Urinary bladder (tissue), 3 donors: ENCODE measurements at regions not wholly inside any gene's neighbourhood (a gene's known extent, or its start where the extent isn't known, plus 50 kb on each side); places are given as distances from the start of the nearest gene placed in this dataset.
"Not testable (repeated sequence)": the region's sequence is repeated elsewhere in the genome, so short reads cannot be mapped to it uniquely, and the experiment has no call there.

ENCODE experiments used
- DNase-seq: peaks from one replicate; pipeline ENCODE4 v3.0.0-alpha.2; 2015; ENCODE audit errors: extremely low spot score
- H3K27ac ChIP-seq: one replicate; pipeline ENCODE4 v1.5.1; 2013; ENCODE audit warnings: low read depth, mild to moderate bottlenecking, moderate library complexity
- H3K36me3 ChIP-seq: one replicate; pipeline ENCODE4 v1.6.1; 2013; ENCODE audit warnings: mild to moderate bottlenecking, moderate library complexity; ENCODE audit not compliant: insufficient read depth
- H3K4me1 ChIP-seq: one replicate; pipeline ENCODE4 v1.6.1; 2013; ENCODE audit warnings: mild to moderate bottlenecking, moderate library complexity; ENCODE audit not compliant: insufficient read depth
- H3K4me3 ChIP-seq: one replicate; pipeline ENCODE4 v1.5.1; 2013; ENCODE audit warnings: low read depth, low read length
- WGBS: extraction: QIAGEN DNeasy Blood & Tissue Kit; methylation state at CpG from one replicate; pipeline ENCODE4 v1.1.7; 2013; 5-methylcytosine and 5-hydroxymethylcytosine counted together
- donor health status: healthy with polysubstance abuse.
- donor health status: healthy.

- Histone ChIP-seq H3K27ac (no peak overlapping the region), H3K4me3 (no peak overlapping the region), H3K36me3 (no peaks in the 10 kb centered on the region), H3K4me1 (no peaks in the 10 kb centered on the region)
- DNase-seq, result no peak
- 36% methylated on average over 5 of the region's 5 CpGs for WGBS
Observed at GRCh38 chr9:25212361-25212760, 465.9 kb downstream of the TUSC1 start.

- no peak overlapping the region for H3K4me3 ChIP-seq
- DNase-seq, result no peak
- WGBS, result 53% methylated on average over 6 of the region's 6 CpGs
- H3K4me1 ChIP-seq, result no peaks in the 10 kb centered on the region
- H3K27ac ChIP-seq, result no peak overlapping the region
- H3K36me3 ChIP-seq, result no peaks in the 10 kb centered on the region
Observed at GRCh38 chr9:25207402-25208195, 470.6 kb downstream of the TUSC1 start.

DNA sequence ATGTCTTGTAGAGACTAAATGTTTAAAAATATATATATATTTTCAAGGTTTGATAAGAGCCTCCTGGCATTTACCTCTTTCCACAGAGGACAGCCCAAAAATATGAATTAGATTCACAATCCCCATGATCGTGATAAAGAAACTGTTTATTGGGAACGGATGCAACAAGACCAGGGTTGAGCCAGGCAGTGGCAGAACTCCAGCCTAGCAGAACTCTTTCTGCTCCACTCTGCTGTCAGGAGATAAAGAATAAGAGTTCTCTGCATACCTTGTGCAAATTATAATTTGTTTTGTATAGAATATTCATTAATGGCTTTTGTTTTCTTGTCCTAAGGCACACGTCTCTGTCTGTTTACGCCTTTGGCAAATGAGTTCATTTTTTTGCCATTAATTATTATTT is 472.2 kb downstream of the TUSC1 start:
- no peaks in the 10 kb centered on the region for H3K4me1 ChIP-seq
- no peaks in the 10 kb centered on the region for H3K36me3 ChIP-seq
- no peak overlapping the region for H3K27ac ChIP-seq
- no peak overlapping the region for H3K4me3 ChIP-seq
- DNase-seq, result no peak
- 52% methylated on average over 4 of the region's 4 CpGs for WGBS

DNA sequence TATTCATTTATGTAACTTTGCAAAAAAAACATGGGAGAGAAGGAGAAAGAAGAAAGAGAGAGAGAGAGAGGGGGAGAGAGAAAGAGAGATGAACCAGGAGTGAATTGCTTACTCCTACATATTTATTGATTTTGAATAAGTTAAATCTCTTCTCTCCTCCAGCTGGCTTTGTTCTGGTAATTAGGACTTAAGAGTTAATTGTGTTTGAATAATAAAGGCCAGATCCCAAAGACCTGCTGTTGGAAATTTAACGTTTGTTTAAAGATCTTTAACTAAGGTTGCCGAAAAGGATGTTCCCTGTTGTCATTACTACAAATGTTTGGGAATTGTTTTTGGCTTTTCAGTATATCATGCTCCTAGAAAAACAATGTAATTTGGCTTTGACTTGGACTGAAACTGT is 473.0 kb downstream of the TUSC1 start:
- H3K4me3 ChIP-seq, result no peak overlapping the region
- WGBS, result 41% methylated on average over 2 of the region's 2 CpGs
- H3K36me3 ChIP-seq, result no peaks in the 10 kb centered on the region
- no peak for DNase-seq
- H3K27ac ChIP-seq, result no peak overlapping the region
- no peaks in the 10 kb centered on the region for H3K4me1 ChIP-seq

- WGBS, result 88% methylated on average over 4 of the region's 4 CpGs
- Histone ChIP-seq H3K27ac (no peak overlapping the region), H3K36me3 (no peaks in the 10 kb centered on the region), H3K4me1 (no peaks in the 10 kb centered on the region), H3K4me3 (no peak overlapping the region)
- no peak for DNase-seq
Observed at GRCh38 chr9:25177858-25178257, 500.4 kb downstream of the TUSC1 start.

- H3K4me1 ChIP-seq, result no peaks in the 10 kb centered on the region
- no peak overlapping the region for H3K27ac ChIP-seq
- H3K4me3 ChIP-seq, result no peak overlapping the region
- DNase-seq, result peak; percentile 26
- no peaks in the 10 kb centered on the region for H3K36me3 ChIP-seq
- WGBS, result 79% methylated on average over 2 of the region's 2 CpGs
Observed at GRCh38 chr9:25129537-25129936, 548.7 kb downstream of the TUSC1 start.

DNA sequence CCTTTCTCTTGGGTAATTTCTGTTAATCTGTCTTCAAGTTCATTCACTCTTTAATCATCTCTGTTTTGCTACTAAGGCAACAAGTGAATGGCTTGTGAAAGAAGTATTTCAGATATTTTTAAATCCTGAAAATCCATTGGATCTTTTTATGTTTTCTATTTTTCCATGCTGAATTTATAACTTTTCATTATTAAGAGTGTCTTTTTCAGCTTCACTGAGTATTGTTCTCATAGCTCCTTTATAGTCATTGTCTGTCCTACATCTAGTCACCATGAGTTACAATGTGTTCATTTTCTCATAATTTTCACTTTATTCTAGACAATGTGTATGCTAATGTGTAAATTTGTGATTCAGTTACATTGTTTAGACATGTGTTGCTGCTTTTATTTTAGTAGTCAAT is 556.4 kb downstream of the TUSC1 start:
- H3K36me3 ChIP-seq, result no peaks in the 10 kb centered on the region
- H3K4me3 ChIP-seq, result no peak overlapping the region
- H3K4me1 ChIP-seq, result no peaks in the 10 kb centered on the region
- H3K27ac ChIP-seq, result no peak overlapping the region
- DNase-seq, result no peak

DNA sequence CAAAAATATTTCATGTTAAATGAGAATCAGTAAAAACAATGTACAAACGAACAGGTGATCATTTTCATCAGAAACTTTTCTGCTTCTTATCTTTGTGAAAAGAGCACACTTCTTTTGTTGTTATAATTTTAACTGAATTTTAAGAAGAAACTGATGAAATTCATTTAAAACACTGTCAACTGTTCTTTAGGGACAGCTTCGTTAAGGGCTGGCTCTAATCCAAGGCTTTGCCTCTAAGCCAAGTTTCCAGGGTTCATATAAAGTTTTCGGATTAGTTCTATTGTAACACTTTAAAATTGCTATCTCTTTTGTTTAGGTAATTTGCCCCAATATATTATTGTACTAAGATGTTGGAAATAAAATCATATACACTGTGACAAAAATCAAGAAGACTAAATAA is 559.2 kb downstream of the TUSC1 start:
- WGBS, result 43% methylated on average over 3 of the region's 3 CpGs
- Histone ChIP-seq H3K4me3 (no peak overlapping the region), H3K27ac (no peak overlapping the region), H3K4me1 (no peaks in the 10 kb centered on the region), H3K36me3 (no peaks in the 10 kb centered on the region)
- no peak for DNase-seq

GRCh38 chr9:25117791-25118190 is 560.5 kb downstream of the TUSC1 start:
- no peaks in the 10 kb centered on the region for H3K4me1 ChIP-seq
- DNase-seq, result no peak
- no peaks in the 10 kb centered on the region for H3K36me3 ChIP-seq
- H3K27ac ChIP-seq, result no peak overlapping the region
- no peak overlapping the region for H3K4me3 ChIP-seq

- DNase-seq, H3K36me3 ChIP-seq, H3K4me3 ChIP-seq, H3K4me1 ChIP-seq, H3K27ac ChIP-seq: not testable (repeated sequence)
- 96% methylated on average over 8 of the region's 8 CpGs for WGBS
Observed at GRCh38 chr9:25102204-25102603, 556.5 kb upstream of the IZUMO3 start.

DNA sequence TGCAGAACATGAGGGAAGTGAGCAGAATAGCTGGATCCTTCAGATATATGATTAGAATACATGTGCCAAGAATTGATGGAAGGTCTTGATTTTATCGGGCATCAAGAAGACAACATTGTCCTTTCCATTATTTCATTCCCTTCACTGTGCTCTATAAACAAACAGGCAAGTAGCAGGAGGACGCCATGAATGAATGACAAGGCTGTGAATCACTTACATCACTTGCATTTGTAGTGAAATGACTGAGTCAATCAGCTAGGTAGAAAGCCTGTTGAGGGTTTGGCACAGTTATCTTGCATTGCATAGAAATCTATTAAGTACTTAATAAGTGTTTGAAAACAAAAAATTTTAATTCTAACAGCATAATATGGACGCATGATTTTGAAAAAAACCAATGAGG is 548.8 kb upstream of the IZUMO3 start:
- H3K4me1 ChIP-seq, result no peaks in the 10 kb centered on the region

GRCh38 chr9:25078202-25078601 is 532.5 kb upstream of the IZUMO3 start:
- DNase-seq, result no peak
- Histone ChIP-seq H3K36me3 (no peaks in the 10 kb centered on the region), H3K4me3 (no peak overlapping the region), H3K27ac (no peak overlapping the region), H3K4me1 (no peaks in the 10 kb centered on the region)
- whole genome bisulfite sequencing, result 84% methylated on average over 3 of the region's 3 CpGs

More for the DNA sequence above, 548.8 kb upstream of the IZUMO3 start:
- Histone ChIP-seq H3K27ac (no peak overlapping the region), H3K36me3 (no peaks in the 10 kb centered on the region), H3K4me3 (no peak overlapping the region)
- 89% methylated on average over 3 of the region's 3 CpGs for WGBS
- no peak for DNase-seq

- Histone ChIP-seq H3K36me3 (no peaks in the 10 kb centered on the region), H3K27ac (no peak overlapping the region), H3K4me3 (no peak overlapping the region), H3K4me1 (no peaks in the 10 kb centered on the region)
- no peak for DNase-seq
- 86% methylated on average over 1 of the region's 1 CpG for WGBS
Observed at GRCh38 chr9:25048098-25048724, 502.5 kb upstream of the IZUMO3 start.

DNA sequence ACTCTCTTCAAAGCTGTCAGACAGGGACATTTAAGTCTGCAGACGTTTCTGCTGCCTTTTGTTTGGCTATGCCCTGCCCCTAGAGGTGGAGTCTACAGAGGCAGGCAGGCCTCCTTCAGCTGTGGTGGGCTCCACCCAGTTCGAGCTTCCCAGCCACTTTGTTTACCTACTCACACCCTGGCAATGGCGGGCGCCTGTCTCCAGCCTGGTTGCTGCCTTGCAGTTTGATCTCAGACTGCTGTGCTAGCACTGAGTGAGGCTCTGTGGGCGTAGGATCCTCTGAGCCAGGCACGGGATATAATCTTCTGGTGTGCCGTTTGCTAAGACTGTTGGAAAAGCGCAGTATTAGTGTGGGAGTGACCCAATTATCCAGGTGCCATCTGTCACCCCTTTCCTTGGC is 499.8 kb upstream of the IZUMO3 start:
- not testable (repeated sequence) for H3K4me3 ChIP-seq, H3K27ac ChIP-seq, DNase-seq, H3K4me1 ChIP-seq, H3K36me3 ChIP-seq
- 88% methylated on average over 8 of the region's 8 CpGs for WGBS
